Adipocyte (in vitro differentiated cells): ENCODE measurements at regions not wholly inside any gene's neighbourhood (a gene's known extent, or its start where the extent isn't known, plus 50 kb on each side); places are given as distances from the start of the nearest gene placed in this dataset.
"Not testable (repeated sequence)": the region's sequence is repeated elsewhere in the genome, so short reads cannot be mapped to it uniquely, and the experiment has no call there.

Experiments used
- DNase-seq: peaks from one replicate; pipeline ENCODE4 v3.0.0-alpha.2; 2015; ENCODE audit warnings: low read depth
- H3K27me3 ChIP-seq: replicated peaks from 2 replicates; pipeline ENCODE4 v1.7.0; 2013; ENCODE audit warnings: mild to moderate bottlenecking, low read length, moderate library complexity; ENCODE audit not compliant: control insufficient read depth, insufficient read depth
- H3K36me3 ChIP-seq: 2 replicates; pipeline ENCODE4 v1.7.0; 2013; ENCODE audit warnings: low read length, mild to moderate bottlenecking, moderate library complexity; ENCODE audit not compliant: control insufficient read depth, insufficient read depth, severe bottlenecking
- H3K4me1 ChIP-seq: 2 replicates; pipeline ENCODE4 v1.7.0; 2013; ENCODE audit warnings: mild to moderate bottlenecking, low read length, moderate library complexity; ENCODE audit not compliant: control insufficient read depth, insufficient read depth
- H3K4me3 ChIP-seq: 2 replicates; pipeline ENCODE4 v1.7.0; 2013; ENCODE audit warnings: mild to moderate bottlenecking, low read length, moderate library complexity
- H3K9ac ChIP-seq: 2 replicates; pipeline ENCODE4 v1.7.0; 2013; ENCODE audit warnings: mild to moderate bottlenecking, low read length, moderate library complexity
- H3K9me3 ChIP-seq: 2 replicates; pipeline ENCODE4 v1.7.0; 2013; ENCODE audit warnings: mild to moderate bottlenecking, low read length, moderate library complexity; ENCODE audit not compliant: control insufficient read depth

GRCh38 chr3:137542049-137542448, 222.1 kb upstream of the SOX14 start:
- no peak for DNase-seq
- no peaks in the 10 kb centered on the region for H3K27me3 ChIP-seq
- H3K4me1 ChIP-seq = no peaks in the 10 kb centered on the region
- peaks cover 8% of the 10 kb centered on the region for H3K9me3 ChIP-seq
- no peaks in the 10 kb centered on the region for H3K36me3 ChIP-seq
- H3K9ac ChIP-seq = no peak overlapping the region
- H3K4me3 ChIP-seq = no peak overlapping the region

DNA sequence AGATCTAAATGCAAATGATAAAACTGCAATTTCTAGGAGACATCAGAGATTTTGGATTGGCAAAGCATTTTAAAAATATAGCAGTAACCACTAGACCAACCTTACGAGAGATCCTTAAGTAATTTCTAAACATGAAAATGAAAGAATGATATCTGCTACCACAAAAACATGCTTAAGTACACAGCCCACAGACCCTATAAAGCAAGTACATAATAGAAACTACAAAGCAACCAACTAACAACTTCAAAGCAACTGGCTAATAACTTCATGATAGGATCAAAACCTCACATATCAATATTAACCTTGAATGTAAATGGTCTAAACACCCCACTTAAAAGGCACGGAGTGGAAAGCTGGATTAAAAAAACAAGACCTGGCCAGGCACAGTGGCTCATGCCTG, 209.9 kb upstream of the SOX14 start:
- Histone ChIP-seq H3K27me3 (no peaks in the 10 kb centered on the region), H3K9ac (no peak overlapping the region), H3K36me3 (no peaks in the 10 kb centered on the region), H3K9me3 (no peaks in the 10 kb centered on the region), H3K4me1 (no peaks in the 10 kb centered on the region), H3K4me3 (no peak overlapping the region)
- no peak for DNase-seq

- H3K27me3 ChIP-seq = no peaks in the 10 kb centered on the region
- no peak for DNase-seq
- H3K9me3 ChIP-seq = peaks cover 9% of the 10 kb centered on the region
These were observed 195.2 kb upstream of the SOX14 start for GRCh38 chr3:137568880-137569279.

GRCh38 chr3:137572931-137573330, 191.2 kb upstream of the SOX14 start:
- Histone ChIP-seq H3K9me3 (peaks cover 8% of the 10 kb centered on the region), H3K27me3 (no peaks in the 10 kb centered on the region), H3K4me1 (no peaks in the 10 kb centered on the region), H3K36me3 (no peaks in the 10 kb centered on the region), H3K9ac (no peak overlapping the region), H3K4me3 (no peak overlapping the region)
- no peak for DNase-seq

More at GRCh38 chr3:137568880-137569279, 195.2 kb upstream of the SOX14 start:
- no peaks in the 10 kb centered on the region for H3K4me1 ChIP-seq
- no peaks in the 10 kb centered on the region for H3K36me3 ChIP-seq
- H3K4me3 ChIP-seq = no peak overlapping the region
- H3K9ac ChIP-seq = no peak overlapping the region

DNA sequence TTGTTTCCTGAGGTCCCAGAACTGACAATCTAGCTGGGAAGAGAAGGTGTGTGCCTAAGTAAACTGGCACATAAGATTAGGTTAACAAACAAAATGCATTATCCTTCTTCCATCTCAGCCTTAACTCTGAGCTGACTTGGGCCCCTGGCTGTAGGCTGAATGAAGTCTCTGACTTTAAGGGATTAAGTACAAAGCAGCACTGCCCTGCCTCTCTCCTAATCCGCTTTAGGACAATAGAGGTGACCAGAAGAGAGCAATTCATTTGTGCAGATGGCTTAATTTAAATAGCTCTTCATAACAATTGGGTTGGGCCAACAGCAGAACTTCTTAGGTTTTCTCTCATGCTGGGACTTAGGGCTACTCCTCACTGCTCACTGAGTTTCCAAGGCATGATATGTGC, 181.6 kb upstream of the SOX14 start:
- peaks cover 2% of the 10 kb centered on the region for H3K9me3 ChIP-seq
- H3K4me3 ChIP-seq = no peak overlapping the region
- no peaks in the 10 kb centered on the region for H3K27me3 ChIP-seq
- H3K9ac ChIP-seq = no peak overlapping the region
- no peaks in the 10 kb centered on the region for H3K4me1 ChIP-seq
- no peak for DNase-seq
- H3K36me3 ChIP-seq = no peaks in the 10 kb centered on the region

DNA sequence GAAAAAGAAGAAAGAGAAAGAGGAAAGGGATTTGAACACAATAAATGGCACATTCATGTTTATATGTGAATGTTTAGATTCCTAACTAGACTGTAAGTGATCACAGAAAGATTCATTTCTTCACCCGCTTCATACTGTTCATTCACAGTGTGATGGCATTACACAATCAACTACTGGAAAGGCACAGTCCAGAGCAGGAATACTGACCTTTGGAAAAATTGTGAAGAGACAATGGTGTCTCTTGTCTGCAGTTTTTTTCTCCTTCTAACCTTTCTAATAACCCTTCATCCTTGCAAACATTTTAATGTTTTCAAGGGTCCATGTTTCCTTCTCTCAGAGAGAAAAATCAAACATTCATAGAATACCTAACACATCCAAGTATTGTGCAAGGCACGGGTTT, 180.9 kb upstream of the SOX14 start:
- no peak overlapping the region for H3K9ac ChIP-seq
- no peaks in the 10 kb centered on the region for H3K4me1 ChIP-seq
- DNase-seq = no peak
- H3K27me3 ChIP-seq = no peaks in the 10 kb centered on the region
- no peak overlapping the region for H3K4me3 ChIP-seq
- no peaks in the 10 kb centered on the region for H3K36me3 ChIP-seq
- H3K9me3 ChIP-seq = peaks cover 2% of the 10 kb centered on the region

DNA sequence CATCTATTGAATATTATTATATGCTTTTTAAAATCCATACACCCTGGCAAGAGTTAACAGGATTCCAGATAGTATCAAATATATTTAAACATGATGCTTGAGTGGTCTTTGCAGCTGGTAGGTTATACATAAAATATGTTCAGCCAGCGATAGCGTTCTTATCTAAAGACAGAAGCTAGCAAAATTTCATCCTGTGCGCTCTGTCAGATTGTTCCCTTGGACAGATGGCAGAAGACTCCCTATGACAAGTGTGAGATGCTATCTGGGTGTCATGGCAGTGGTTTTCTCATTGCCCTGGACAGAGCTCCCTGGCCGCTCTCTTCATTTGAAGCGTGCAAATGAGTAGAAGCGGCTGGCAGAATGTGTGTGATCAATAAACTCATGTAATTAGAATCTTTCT, 175.2 kb upstream of the SOX14 start:
- Histone ChIP-seq H3K36me3 (no peaks in the 10 kb centered on the region), H3K9me3 (no peaks in the 10 kb centered on the region), H3K9ac (no peak overlapping the region), H3K27me3 (no peaks in the 10 kb centered on the region), H3K4me1 (no peaks in the 10 kb centered on the region), H3K4me3 (no peak overlapping the region)
- DNase-seq = no peak

- H3K4me3 ChIP-seq, H3K27me3 ChIP-seq, H3K4me1 ChIP-seq, H3K36me3 ChIP-seq, H3K9me3 ChIP-seq, H3K9ac ChIP-seq, DNase-seq: not testable (repeated sequence)
These were observed 168.7 kb upstream of the SOX14 start for GRCh38 chr3:137595415-137595814.

- H3K36me3 ChIP-seq = no peaks in the 10 kb centered on the region
These were observed 153.4 kb upstream of the SOX14 start for GRCh38 chr3:137610723-137611122.

GRCh38 chr3:137612291-137612690, 151.8 kb upstream of the SOX14 start:
- no peak for DNase-seq

More at GRCh38 chr3:137610723-137611122, 153.4 kb upstream of the SOX14 start:
- Histone ChIP-seq H3K4me1 (no peaks in the 10 kb centered on the region), H3K9ac (no peak overlapping the region), H3K27me3 (no peaks in the 10 kb centered on the region), H3K9me3 (no peaks in the 10 kb centered on the region), H3K4me3 (no peak overlapping the region)
- no peak for DNase-seq

GRCh38 chr3:137615659-137616418, 148.3 kb upstream of the SOX14 start:
- Histone ChIP-seq H3K9ac (no peak overlapping the region), H3K4me3 (no peak overlapping the region), H3K4me1 (no peaks in the 10 kb centered on the region), H3K36me3 (no peaks in the 10 kb centered on the region), H3K27me3 (no peaks in the 10 kb centered on the region), H3K9me3 (no peaks in the 10 kb centered on the region)
- no peak for DNase-seq

More at GRCh38 chr3:137612291-137612690, 151.8 kb upstream of the SOX14 start:
- H3K36me3 ChIP-seq = no peaks in the 10 kb centered on the region
- no peak overlapping the region for H3K4me3 ChIP-seq
- no peaks in the 10 kb centered on the region for H3K27me3 ChIP-seq
- H3K9me3 ChIP-seq = no peaks in the 10 kb centered on the region
- H3K4me1 ChIP-seq = no peaks in the 10 kb centered on the region
- H3K9ac ChIP-seq = no peak overlapping the region
